CD4-positive, alpha-beta T cell (primary cell): ENCODE measurements at regions not wholly inside any gene's neighbourhood (a gene's known extent, or its start where the extent isn't known, plus 50 kb on each side); places are given as distances from the start of the nearest gene placed in this dataset.

Experiments used
- ATAC-seq: fragments of 200-7000 bp; cut with Tn5 transposase; one replicate; pipeline ENCODE4 v1.10.0; 2022; ENCODE audit warnings: mild to moderate bottlenecking; ENCODE audit not compliant: poor library complexity
- CTCF ChIA-PET: fragments of 350-600 bp; sonication (Branson Sonifier 250); formaldehyde crosslinking; loops from one replicate; lab custom pipeline; 2021; ENCODE audit warnings: antibody characterized with exemption, inconsistent platforms; lab: Charles Lee
- POLR2A ChIA-PET: fragments of 350-600 bp; sonication (Branson Sonifier 250); formaldehyde crosslinking; loops from one replicate; lab custom pipeline; 2021; ENCODE audit warnings: antibody characterized with exemption, inconsistent platforms; lab: Charles Lee
- DNase-seq, 14 experiments: peaks; one replicate each; pipeline ENCODE4 v3.0.0-alpha.2; 2013 to 2020; ENCODE audit warnings: mixed read lengths in 2 of 14
- H3K27ac ChIP-seq, 2 donors: one replicate each; pipeline versions ENCODE4 v1.5.1 to v1.7.0; 2013; ENCODE audit warnings: low read length in 2 of 2, low read depth in 1 of 2, mild to moderate bottlenecking in 1 of 2
- H3K27me3 ChIP-seq, 2 experiments: 1 replicate in 1 of 2; 2 replicates in 1 of 2; pipeline versions ENCODE4 v1.6.1 to v1.7.0; 2013; ENCODE audit warnings: low read length in 2 of 2, control low read depth in 1 of 2, mild to moderate bottlenecking in 1 of 2, moderate library complexity in 1 of 2; ENCODE audit not compliant: insufficient read depth in 2 of 2, control insufficient read depth in 1 of 2
- H3K36me3 ChIP-seq: one replicate; pipeline ENCODE4 v1.6.1; 2013; ENCODE audit warnings: low read length, control low read depth; ENCODE audit not compliant: insufficient read depth
- H3K4me1 ChIP-seq: one replicate; pipeline ENCODE4 v1.6.1; 2013; ENCODE audit warnings: low read length, control low read depth; ENCODE audit not compliant: insufficient read depth
- H3K4me3 ChIP-seq: one replicate; pipeline ENCODE4 v1.5.1; 2013; ENCODE audit warnings: mild to moderate bottlenecking, low read length, moderate library complexity
- H3K9me3 ChIP-seq, 2 experiments: 1 replicate in 1 of 2; 2 replicates in 1 of 2; pipeline versions ENCODE4 v1.6.1 to v1.7.0; 2013; ENCODE audit warnings: low read length in 2 of 2, mild to moderate bottlenecking in 2 of 2, control low read depth in 1 of 2, moderate library complexity in 1 of 2; ENCODE audit not compliant: control insufficient read depth in 1 of 2, insufficient read depth in 1 of 2
- H3K27ac Mint-ChIP-seq: one replicate; pipeline ENCODE4 v1.8.0; 2020; ENCODE audit warnings: mixed read lengths
- H3K27me3 Mint-ChIP-seq: one replicate; pipeline ENCODE4 v1.8.0; 2021; ENCODE audit warnings: mixed read lengths
- H3K36me3 Mint-ChIP-seq: one replicate; pipeline ENCODE4 v1.8.0; 2021; ENCODE audit warnings: low read depth, mixed read lengths
- H3K4me1 Mint-ChIP-seq: one replicate; pipeline ENCODE4 v1.8.0; 2021; ENCODE audit warnings: low read depth, mixed read lengths
- H3K4me3 Mint-ChIP-seq: one replicate; pipeline ENCODE4 v1.8.0; 2020; ENCODE audit warnings: mild to moderate bottlenecking, mixed read lengths
- H3K9me3 Mint-ChIP-seq: one replicate; pipeline ENCODE4 v1.8.0; 2020; ENCODE audit warnings: mixed read lengths
- intact Hi-C, 2 experiments: fragments of 100-400 bp; cut with DNase I in 1 of 2; cut with micrococcal nuclease in 1 of 2; formaldehyde crosslinking; loops; one replicate each; pipeline versions ENCODE4 v1.15.1 to v1.9.0; 2023 to 2025; cut with DNase I, micrococcal nuclease
- TF ChIP-seq, protein P1 (sequence below): fragments of 200-600 bp; IDR thresholded peaks from one replicate; pipeline ENCODE4 v1.8.0; 2022; ENCODE audit warnings: antibody characterized with exemption, mild to moderate bottlenecking

- no peak overlapping the region for H3K27ac Mint-ChIP-seq
- H3K4me3 ChIP-seq: no peak overlapping the region
- intact Hi-C loops: no loop called here
- DNase-seq: no peak
- H3K9me3 Mint-ChIP-seq: no peaks in the 10 kb centered on the region
- no peaks in the 10 kb centered on the region for H3K36me3 ChIP-seq
- H3K9me3 ChIP-seq: no peaks in the 10 kb centered on the region
- peaks cover 26% of the 10 kb centered on the region for H3K27me3 Mint-ChIP-seq
- CTCF ChIA-PET: no interaction called here
- H3K4me3 Mint-ChIP-seq: peak overlapping the region; percentile 57
- POLR2A ChIA-PET: no interaction called here
- H3K27me3 ChIP-seq: peaks cover 0 to 29% of the 10 kb centered on the region in 2 experiments
- no peak for ATAC-seq
- no peak overlapping the region for H3K27ac ChIP-seq
- TF ChIP-seq, protein P1, sequence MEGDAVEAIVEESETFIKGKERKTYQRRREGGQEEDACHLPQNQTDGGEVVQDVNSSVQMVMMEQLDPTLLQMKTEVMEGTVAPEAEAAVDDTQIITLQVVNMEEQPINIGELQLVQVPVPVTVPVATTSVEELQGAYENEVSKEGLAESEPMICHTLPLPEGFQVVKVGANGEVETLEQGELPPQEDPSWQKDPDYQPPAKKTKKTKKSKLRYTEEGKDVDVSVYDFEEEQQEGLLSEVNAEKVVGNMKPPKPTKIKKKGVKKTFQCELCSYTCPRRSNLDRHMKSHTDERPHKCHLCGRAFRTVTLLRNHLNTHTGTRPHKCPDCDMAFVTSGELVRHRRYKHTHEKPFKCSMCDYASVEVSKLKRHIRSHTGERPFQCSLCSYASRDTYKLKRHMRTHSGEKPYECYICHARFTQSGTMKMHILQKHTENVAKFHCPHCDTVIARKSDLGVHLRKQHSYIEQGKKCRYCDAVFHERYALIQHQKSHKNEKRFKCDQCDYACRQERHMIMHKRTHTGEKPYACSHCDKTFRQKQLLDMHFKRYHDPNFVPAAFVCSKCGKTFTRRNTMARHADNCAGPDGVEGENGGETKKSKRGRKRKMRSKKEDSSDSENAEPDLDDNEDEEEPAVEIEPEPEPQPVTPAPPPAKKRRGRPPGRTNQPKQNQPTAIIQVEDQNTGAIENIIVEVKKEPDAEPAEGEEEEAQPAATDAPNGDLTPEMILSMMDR: no peak
- peaks cover 30% of the 10 kb centered on the region for H3K4me1 ChIP-seq
- H3K36me3 Mint-ChIP-seq: peaks cover 4% of the 10 kb centered on the region
- H3K4me1 Mint-ChIP-seq: peaks cover 32% of the 10 kb centered on the region
Measured at GRCh38 chr1:201742476-201742875, 86.5 kb upstream of the IPO9 start.

DNA sequence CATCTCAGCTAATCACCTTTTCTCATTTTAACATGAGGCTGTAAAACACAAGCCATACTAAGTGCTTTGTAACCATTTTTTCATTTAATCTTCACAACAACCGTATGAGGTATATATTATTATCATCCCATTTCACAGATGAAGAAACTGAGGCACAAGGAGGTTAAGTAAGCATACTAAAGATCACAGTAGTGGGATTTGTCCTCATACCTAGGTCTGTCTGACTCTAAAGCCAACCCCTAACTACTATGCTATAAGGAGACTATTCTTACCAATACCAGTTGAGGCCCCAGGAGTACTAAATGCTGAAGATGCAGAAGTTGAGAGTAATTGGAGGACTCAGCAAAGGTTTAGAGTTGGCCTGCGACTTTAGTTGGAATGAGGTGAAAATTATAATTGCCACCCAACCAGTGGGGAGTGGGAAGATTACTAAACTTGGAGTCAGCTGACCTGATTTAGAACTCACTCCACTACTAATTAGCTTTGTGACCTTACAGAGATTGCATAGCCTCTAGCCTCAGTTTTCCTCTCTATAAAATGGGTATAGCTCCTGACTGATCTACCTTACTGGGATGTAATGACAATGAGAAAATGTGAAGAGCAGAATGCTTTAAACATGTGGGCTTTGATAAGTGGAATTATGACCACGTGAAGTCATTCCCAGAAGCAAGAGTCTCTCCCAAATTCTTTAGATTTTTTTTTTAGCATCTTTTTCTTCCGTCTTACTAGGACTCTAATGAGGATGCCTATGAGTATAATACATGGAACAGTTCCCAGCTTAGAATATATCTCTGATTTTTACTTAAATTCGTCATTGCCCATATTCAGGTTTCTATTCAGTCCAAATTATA, 85.8 kb upstream of the IPO9 start:
- Histone ChIP-seq H3K4me1 (peaks cover 30% of the 10 kb centered on the region), H3K27ac (no peak overlapping the region), H3K27me3 (peaks cover 0 to 27% of the 10 kb centered on the region in 2 experiments), H3K9me3 (no peaks in the 10 kb centered on the region), H3K36me3 (no peaks in the 10 kb centered on the region), H3K4me3 (no peak overlapping the region)
- peak overlapping the region; percentile 57 for H3K4me3 Mint-ChIP-seq
- intact Hi-C loops: no loop called here
- H3K4me1 Mint-ChIP-seq: peaks cover 31% of the 10 kb centered on the region
- TF ChIP-seq, protein P1: no peak
- CTCF ChIA-PET: no interaction called here
- DNase-seq (no peak), ATAC-seq (no peak)
- no peaks in the 10 kb centered on the region for H3K9me3 Mint-ChIP-seq
- no peak overlapping the region for H3K27ac Mint-ChIP-seq
- H3K36me3 Mint-ChIP-seq: peaks cover 4% of the 10 kb centered on the region
- H3K27me3 Mint-ChIP-seq: peaks cover 23% of the 10 kb centered on the region
- POLR2A ChIA-PET: no interaction called here

DNA sequence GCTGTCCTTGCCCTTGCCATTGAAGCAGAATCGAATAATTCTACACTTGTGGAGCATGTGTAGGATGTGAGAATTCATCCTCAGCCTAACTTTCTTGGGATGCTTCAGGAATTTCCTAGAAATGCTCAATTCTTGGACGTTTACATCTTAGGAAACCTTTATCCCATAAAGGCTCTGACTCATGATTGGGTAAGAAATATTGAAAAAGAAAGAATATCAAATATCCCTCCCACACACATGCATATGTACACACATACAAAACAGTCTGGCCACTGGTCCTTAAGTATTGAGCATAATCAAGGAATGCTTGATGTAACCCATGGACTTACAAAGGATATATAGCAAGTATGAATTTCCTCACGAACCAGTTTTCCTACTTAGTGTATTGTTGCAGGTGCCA, 83.9 kb upstream of the IPO9 start:
- CTCF ChIA-PET: no interaction called here
- H3K27me3 Mint-ChIP-seq: peaks cover 18% of the 10 kb centered on the region

More for the DNA sequence above, 83.9 kb upstream of the IPO9 start:
- H3K27ac ChIP-seq: no peak overlapping the region
- peaks cover 0 to 11% of the 10 kb centered on the region in 2 experiments for H3K27me3 ChIP-seq
- intact Hi-C loops: no loop called here
- Mint-ChIP-seq H3K27ac (no peak overlapping the region), H3K4me1 (peaks cover 19% of the 10 kb centered on the region), H3K9me3 (no peaks in the 10 kb centered on the region), H3K36me3 (peaks cover 4% of the 10 kb centered on the region), H3K4me3 (no peak overlapping the region)
- no peak overlapping the region for H3K4me3 ChIP-seq
- POLR2A ChIA-PET: no interaction called here
- no peak for ATAC-seq
- peaks cover 16% of the 10 kb centered on the region for H3K4me1 ChIP-seq
- DNase-seq: no peak
- TF ChIP-seq, protein P1: no peak
- no peaks in the 10 kb centered on the region for H3K9me3 ChIP-seq
- H3K36me3 ChIP-seq: no peaks in the 10 kb centered on the region
